ENCODE measurements at regions not wholly inside any gene's neighbourhood (a gene's known extent, or its start where the extent isn't known, plus 50 kb on each side); places are given as distances from the start of the nearest gene placed in this dataset.
"Not testable (repeated sequence)": the region's sequence is repeated elsewhere in the genome, so short reads cannot be mapped to it uniquely, and the experiment has no call there.

DNA sequence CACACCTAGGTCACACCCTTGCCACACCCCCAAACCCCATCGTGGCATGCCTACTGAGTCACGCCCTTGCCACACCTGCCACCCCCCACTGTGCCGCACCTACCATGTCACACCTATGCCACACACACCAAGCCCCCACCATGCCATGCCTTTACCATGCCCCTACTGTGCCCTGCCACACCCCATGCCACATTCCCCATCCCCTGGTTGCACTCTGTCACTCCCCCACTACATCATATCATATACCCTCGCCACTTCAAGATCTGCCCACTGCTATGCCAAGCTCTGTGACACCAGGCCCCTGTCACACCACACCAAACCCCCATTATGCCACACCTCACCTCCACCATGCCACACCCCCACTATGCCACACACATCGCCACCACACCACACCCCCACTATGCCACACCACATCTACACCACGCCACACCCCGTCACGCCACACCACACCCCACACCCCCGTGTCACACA lies 101.2 kb downstream of the OLFM1 start:
- TF ChIP-seq, protein P1, sequence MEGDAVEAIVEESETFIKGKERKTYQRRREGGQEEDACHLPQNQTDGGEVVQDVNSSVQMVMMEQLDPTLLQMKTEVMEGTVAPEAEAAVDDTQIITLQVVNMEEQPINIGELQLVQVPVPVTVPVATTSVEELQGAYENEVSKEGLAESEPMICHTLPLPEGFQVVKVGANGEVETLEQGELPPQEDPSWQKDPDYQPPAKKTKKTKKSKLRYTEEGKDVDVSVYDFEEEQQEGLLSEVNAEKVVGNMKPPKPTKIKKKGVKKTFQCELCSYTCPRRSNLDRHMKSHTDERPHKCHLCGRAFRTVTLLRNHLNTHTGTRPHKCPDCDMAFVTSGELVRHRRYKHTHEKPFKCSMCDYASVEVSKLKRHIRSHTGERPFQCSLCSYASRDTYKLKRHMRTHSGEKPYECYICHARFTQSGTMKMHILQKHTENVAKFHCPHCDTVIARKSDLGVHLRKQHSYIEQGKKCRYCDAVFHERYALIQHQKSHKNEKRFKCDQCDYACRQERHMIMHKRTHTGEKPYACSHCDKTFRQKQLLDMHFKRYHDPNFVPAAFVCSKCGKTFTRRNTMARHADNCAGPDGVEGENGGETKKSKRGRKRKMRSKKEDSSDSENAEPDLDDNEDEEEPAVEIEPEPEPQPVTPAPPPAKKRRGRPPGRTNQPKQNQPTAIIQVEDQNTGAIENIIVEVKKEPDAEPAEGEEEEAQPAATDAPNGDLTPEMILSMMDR (IDR thresholded peaks at IDR 0.05): no peak
- Histone ChIP-seq H3K36me3 (no peaks in the 10 kb centered on the region), H3K9me3 (no peaks in the 10 kb centered on the region), H3K27ac (no peak overlapping the region), H3K4me1 (no peaks in the 10 kb centered on the region), H3K27me3 (peaks cover 8% of the 10 kb centered on the region), H3K4me3 (no peak overlapping the region)
- intact Hi-C loops (cut with DNase I): no loop called here
- ATAC-seq (no peak), DNase-seq (no peak)

DNA sequence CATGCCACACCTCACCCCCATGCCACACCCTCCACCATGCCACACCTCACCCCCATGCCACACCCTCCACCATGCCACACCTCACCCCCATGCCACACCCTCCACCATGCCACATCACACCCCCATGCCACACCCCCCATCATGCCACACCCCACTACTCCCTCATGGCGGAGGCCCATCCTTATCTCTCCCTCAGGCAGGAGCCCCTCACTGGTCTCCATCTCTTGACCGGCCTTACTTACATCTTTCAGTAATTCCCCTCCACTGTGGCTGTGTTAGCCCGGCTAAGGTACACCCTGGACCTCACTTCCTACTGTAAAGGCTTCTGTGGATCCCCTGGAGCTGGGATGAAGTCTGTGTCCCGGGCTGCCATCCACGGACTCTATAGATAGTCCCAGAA lies 102.0 kb downstream of the OLFM1 start:
- no peak overlapping the region for H3K4me3 ChIP-seq
- TF ChIP-seq, protein P1 (IDR thresholded peaks at IDR 0.05): no peak
- no peaks in the 10 kb centered on the region for H3K4me1 ChIP-seq
- ATAC-seq (no peak), DNase-seq (no peak)
- intact Hi-C loops (cut with DNase I): no loop called here
- H3K27me3 ChIP-seq: peaks cover 15% of the 10 kb centered on the region
- no peaks in the 10 kb centered on the region for H3K36me3 ChIP-seq
- H3K27ac ChIP-seq: no peak overlapping the region
- H3K9me3 ChIP-seq: no peaks in the 10 kb centered on the region

DNA sequence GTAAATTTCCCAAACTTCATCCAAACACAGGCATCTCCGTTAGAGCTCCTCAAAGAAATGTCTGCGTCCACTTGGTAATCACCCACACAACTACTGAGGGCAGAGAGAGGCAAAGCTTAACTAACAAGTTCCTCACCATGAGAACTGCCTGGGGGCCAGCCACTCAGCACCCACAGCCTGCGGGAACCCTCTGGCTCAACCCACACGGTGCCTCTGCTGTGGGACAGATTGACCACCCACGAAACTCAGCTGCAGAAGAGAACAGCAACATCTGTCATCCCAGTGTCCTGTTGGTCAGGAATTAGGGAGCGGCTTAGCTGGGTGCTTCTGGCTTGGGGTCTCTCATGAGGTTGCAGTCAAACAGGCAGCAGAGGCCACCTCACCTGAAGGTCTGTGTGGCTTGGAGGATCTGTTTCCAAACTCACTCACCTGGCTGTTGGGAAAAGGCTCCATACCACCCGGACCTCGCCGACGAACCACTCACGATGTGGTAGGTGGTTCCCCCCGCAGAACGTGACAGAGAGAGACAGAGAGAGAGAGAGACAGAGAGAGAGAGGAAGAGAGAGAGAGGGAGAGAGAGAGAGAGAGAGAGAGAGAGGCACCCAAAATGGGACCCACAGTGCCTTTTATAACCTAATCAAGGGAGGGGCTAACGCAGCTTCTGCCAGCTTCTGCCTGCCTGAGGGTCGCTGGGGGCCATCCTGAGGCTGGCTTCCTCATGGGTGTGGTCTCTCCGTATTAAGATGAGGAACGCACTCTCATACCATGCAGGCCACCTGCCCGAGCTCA lies 103.5 kb downstream of the OLFM1 start:
- Histone ChIP-seq H3K27me3 (peaks cover 15% of the 10 kb centered on the region), H3K9me3 (no peaks in the 10 kb centered on the region), H3K27ac (no peak overlapping the region), H3K4me3 (no peak overlapping the region), H3K36me3 (no peaks in the 10 kb centered on the region), H3K4me1 (no peaks in the 10 kb centered on the region)
- ATAC-seq: no peak
- no peak for DNase-seq
- TF ChIP-seq, protein P1 (IDR thresholded peaks at IDR 0.05): no peak
- intact Hi-C loops (cut with DNase I): no loop called here

DNA sequence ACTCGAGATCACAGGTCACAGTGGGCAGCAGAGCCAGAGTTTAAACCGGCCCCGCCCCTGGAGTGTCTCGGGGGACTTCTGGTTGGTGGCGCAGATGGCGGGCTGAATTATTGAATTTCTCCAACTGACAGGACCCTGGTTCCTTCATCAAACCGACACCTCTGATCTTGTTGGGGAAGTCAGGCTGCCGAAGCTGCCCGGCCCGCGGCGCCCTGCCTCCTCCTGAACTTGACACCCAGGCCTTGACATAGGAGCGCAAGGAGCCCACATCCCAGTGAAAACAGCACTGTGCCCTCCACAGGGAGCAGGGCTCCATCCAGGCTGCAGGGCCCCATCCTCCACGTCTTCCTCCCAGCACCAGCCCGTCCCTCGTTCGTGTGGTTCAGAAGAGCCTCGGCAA lies 105.2 kb downstream of the OLFM1 start:
- DNase-seq: no peak

DNA sequence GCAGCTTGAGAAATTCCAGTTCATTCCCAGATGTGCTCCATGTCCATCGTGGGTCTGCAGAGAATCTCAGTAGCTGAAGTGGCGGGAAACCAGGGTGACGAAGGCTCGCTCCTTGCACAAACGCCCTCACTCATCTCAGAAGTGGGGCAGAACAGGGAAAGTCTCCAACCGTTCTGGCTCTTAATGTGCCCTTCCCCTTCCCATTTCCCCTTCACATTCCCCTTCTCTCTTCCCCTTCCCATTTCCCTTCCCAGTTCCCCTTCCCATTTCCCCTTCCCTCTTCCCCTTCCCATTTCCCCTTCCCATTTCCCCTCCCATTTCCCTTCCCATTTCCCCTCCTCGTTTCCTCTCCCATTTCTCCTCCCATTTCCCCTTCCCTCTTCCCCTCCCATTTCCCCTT lies 108.5 kb downstream of the OLFM1 start:
- ATAC-seq; H3K27ac ChIP-seq; intact Hi-C loops (cut with DNase I); H3K9me3 ChIP-seq; H3K36me3 ChIP-seq; H3K4me1 ChIP-seq; DNase-seq; H3K4me3 ChIP-seq: not testable (repeated sequence)
- H3K27me3 ChIP-seq: peaks cover 39% of the 10 kb centered on the region

More for the DNA sequence above, 105.2 kb downstream of the OLFM1 start:
- Histone ChIP-seq H3K27me3 (peaks cover 15% of the 10 kb centered on the region), H3K27ac (no peak overlapping the region), H3K9me3 (no peaks in the 10 kb centered on the region), H3K4me3 (no peak overlapping the region), H3K36me3 (no peaks in the 10 kb centered on the region), H3K4me1 (no peaks in the 10 kb centered on the region)
- ATAC-seq: no peak
- TF ChIP-seq, protein P1 (IDR thresholded peaks at IDR 0.05): no peak
- intact Hi-C loops (cut with DNase I): no loop called here

DNA sequence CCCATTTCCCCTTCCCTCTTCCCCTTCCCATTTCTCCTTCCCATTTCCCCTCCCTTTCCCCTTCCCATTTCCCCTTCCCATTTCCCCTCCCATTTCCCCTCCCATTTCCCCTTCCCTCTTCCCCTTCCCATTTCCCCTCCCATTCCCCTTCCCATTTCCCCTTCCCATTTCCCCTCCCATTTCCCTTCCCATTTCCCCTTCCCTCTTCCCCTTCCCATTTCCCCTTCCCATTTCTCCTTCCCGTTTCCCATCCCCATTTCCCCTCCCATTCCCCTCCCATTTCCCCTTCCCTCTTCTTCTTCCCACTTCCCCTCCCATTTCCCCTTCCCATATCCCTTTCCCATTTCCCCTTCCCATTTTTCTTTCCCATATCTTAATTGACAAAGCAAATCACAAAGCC lies 109.0 kb downstream of the OLFM1 start:
- no peaks in the 10 kb centered on the region for H3K9me3 ChIP-seq
- H3K27me3 ChIP-seq: peaks cover 39% of the 10 kb centered on the region
- H3K27ac ChIP-seq: no peak overlapping the region
- no peak overlapping the region for H3K4me3 ChIP-seq
- ATAC-seq (no peak), DNase-seq (no peak)
- no peaks in the 10 kb centered on the region for H3K36me3 ChIP-seq
- intact Hi-C loops (cut with DNase I): no loop called here
- TF ChIP-seq, protein P1 (IDR thresholded peaks at IDR 0.05): no peak
- H3K4me1 ChIP-seq: no peaks in the 10 kb centered on the region
